Adrenal gland (tissue), 9 donors: ENCODE measurements at regions not wholly inside any gene's neighbourhood (a gene's known extent, or its start where the extent isn't known, plus 50 kb on each side); places are given as distances from the start of the nearest gene placed in this dataset.

ENCODE experiments used
- DNase-seq, 7 donors: peaks; one replicate each; pipeline ENCODE4 v3.0.0-alpha.2; 2019 to 2020
- H3K27ac ChIP-seq, 5 donors: fragments of 200-600 bp; sonication (generic) in 4 of 5; 1 replicate in 3 of 5; 2 replicates in 2 of 5; pipeline versions ENCODE4 v1.5.1 to v1.8.0; 2016 to 2020; ENCODE audit warnings: mild to moderate bottlenecking in 1 of 5
- H3K27me3 ChIP-seq: fragments of 200-600 bp; 2 replicates; pipeline ENCODE4 v1.8.0; 2021
- H3K36me3 ChIP-seq, 2 donors: fragments of 200-600 bp; replicated peaks in 1 of 2; 1 replicate in 1 of 2; 2 replicates in 1 of 2; pipeline versions ENCODE4 v1.5.1 to v1.8.0; 2018 to 2022
- H3K4me1 ChIP-seq, 2 donors: fragments of 200-600 bp; replicated peaks in 1 of 2; 1 replicate in 1 of 2; 2 replicates in 1 of 2; pipeline versions ENCODE4 v1.5.1 to v1.8.0; 2018 to 2021
- H3K4me3 ChIP-seq, 4 donors: fragments of 200-600 bp; sonication (generic) in 3 of 4; one replicate each; pipeline ENCODE4 v1.5.1; 2016 to 2018
- H3K9me3 ChIP-seq, 3 donors: fragments of 200-600 bp; sonication (generic) in 1 of 3; replicated peaks in 1 of 3; 1 replicate in 2 of 3; 2 replicates in 1 of 3; pipeline versions ENCODE4 v1.5.1 to v1.8.0; 2016 to 2021
- POLR2A ChIP-seq, 2 donors: fragments of 450-650 bp; IDR thresholded peaks; one replicate each; pipeline ENCODE4 v1.6.1; 2017; ENCODE audit warnings: antibody characterized with exemption in 2 of 2, mild to moderate bottlenecking in 2 of 2, moderate library complexity in 1 of 2
- WGBS, 4 donors: extraction: QIAGEN DNeasy Blood & Tissue Kit in 2 of 4; methylation state at CpG; one replicate each; pipeline versions ENCODE4 v1.1.5 to v1.1.7; 2013 to 2017; 5-methylcytosine and 5-hydroxymethylcytosine counted together
- intact Hi-C, 2 donors: fragments of 100-400 bp; cut with DNase I; formaldehyde crosslinking; loops; one replicate each; pipeline versions ENCODE4 v1.14.1 to v1.15.0; 2022 to 2023
- TF ChIP-seq, protein P1 (sequence below), 6 experiments: fragments of 450-650 bp in 4 of 6; fragments of 200-600 bp in 2 of 6; sonication (generic) in 1 of 6; IDR thresholded peaks; 1 replicate in 5 of 6; 2 replicates in 1 of 6; pipeline versions ENCODE4 v1.5.1 to v1.8.0; 2016 to 2021; ENCODE audit warnings: antibody characterized with exemption in 6 of 6, mild to moderate bottlenecking in 2 of 6, moderate library complexity in 1 of 6
- donor health status: healthy with polysubstance abuse.
- donor health status: Bipolar disorder and iron deficiency.
- donor health status: DM: yes; HTN: yes; CAD: no.
- donor health status: DM: no; HTN: no; CAD: no.
- donor health status: DM: no; HTN: no; CAD: no.

DNA sequence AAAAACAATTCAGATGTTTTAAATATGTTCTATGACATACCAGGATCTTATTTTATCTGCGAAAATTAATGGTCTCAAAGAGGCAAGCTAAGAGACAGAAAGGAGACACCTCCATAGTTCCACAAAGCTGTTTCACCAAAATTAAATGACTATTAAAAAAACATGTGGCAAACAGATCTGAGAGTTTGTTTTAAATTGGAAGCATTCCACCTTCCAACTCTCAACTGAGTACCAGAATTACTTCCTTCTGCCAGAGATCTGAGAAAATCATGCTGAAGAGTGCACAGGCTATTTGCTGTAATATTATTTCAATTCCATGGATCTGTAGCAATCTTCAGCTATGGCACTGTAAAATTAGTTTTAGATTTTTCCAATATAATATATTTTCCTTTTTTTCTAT lies 669.5 kb upstream of the MARCKS start:
- intact Hi-C loops = no loop called here
- 64 to 74% (median 72%) methylated on average over 1 of the region's 1 CpG for WGBS, 4 donors
- H3K27ac ChIP-seq = no peak overlapping the region
- no peaks in the 10 kb centered on the region for H3K36me3 ChIP-seq
- no peak for DNase-seq
- no peaks in the 10 kb centered on the region for H3K4me1 ChIP-seq
- H3K9me3 ChIP-seq = no peaks in the 10 kb centered on the region
- no peak for TF ChIP-seq POLR2A (IDR thresholded peaks at IDR 0.05)
- TF ChIP-seq, protein P1, sequence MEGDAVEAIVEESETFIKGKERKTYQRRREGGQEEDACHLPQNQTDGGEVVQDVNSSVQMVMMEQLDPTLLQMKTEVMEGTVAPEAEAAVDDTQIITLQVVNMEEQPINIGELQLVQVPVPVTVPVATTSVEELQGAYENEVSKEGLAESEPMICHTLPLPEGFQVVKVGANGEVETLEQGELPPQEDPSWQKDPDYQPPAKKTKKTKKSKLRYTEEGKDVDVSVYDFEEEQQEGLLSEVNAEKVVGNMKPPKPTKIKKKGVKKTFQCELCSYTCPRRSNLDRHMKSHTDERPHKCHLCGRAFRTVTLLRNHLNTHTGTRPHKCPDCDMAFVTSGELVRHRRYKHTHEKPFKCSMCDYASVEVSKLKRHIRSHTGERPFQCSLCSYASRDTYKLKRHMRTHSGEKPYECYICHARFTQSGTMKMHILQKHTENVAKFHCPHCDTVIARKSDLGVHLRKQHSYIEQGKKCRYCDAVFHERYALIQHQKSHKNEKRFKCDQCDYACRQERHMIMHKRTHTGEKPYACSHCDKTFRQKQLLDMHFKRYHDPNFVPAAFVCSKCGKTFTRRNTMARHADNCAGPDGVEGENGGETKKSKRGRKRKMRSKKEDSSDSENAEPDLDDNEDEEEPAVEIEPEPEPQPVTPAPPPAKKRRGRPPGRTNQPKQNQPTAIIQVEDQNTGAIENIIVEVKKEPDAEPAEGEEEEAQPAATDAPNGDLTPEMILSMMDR (IDR thresholded peaks at IDR 0.05) = no peak
- no peaks in the 10 kb centered on the region for H3K27me3 ChIP-seq
- H3K4me3 ChIP-seq = no peak overlapping the region

DNA sequence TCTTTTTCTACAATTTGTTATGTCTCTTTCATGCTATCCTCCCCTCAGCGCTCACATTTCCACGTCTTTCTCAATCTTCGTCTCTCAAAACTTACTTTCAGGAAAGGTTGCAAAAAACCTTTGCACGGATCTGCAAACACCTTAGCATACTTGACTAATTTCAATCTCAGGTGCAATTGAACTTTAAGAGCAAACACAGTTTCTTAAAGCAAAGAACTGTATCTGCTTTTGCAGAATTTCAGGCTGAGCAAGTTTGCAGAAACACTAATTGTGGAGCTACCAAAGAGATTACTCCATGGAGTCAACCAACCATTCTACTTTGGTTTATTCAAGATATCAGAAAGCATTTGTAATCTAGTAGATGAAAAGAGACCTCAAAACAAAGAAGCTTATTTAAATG lies 668.2 kb upstream of the MARCKS start:
- H3K4me1 ChIP-seq = no peaks in the 10 kb centered on the region
- WGBS, 4 donors = 89 to 95% (median 91%) methylated on average over 4 of the region's 4 CpGs
- H3K27me3 ChIP-seq = no peaks in the 10 kb centered on the region
- no peaks in the 10 kb centered on the region for H3K36me3 ChIP-seq
- no peak overlapping the region for H3K27ac ChIP-seq
- no peaks in the 10 kb centered on the region for H3K9me3 ChIP-seq
- TF ChIP-seq, protein P1 (IDR thresholded peaks at IDR 0.05) = no peak
- TF ChIP-seq POLR2A (IDR thresholded peaks at IDR 0.05) = no peak
- no peak overlapping the region for H3K4me3 ChIP-seq
- DNase-seq = no peak
- intact Hi-C loops = no loop called here

DNA sequence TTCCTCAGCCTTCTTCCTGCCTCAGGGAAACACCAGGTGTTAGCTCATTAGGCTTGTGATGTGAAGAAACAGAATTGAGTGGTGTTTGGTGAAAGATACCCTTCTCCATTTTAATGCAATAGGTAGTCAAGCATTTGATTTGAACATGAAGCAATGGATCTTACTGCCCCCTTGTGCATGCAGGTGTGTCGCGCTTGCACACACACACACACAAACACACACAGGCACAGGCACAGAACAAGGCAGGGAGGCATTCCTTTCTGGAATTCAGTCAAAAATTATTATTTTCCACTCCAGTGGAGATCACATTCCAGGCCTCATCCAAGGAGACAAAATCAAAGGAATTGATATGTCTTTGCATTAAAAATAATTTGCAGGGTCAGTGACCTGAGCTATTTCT lies 667.0 kb upstream of the MARCKS start:
- H3K27ac ChIP-seq = no peak overlapping the region
- WGBS, 4 donors = 83 to 97% (median 95%) methylated on average over 1 to 2 of the region's 2 CpGs
- H3K4me1 ChIP-seq = no peaks in the 10 kb centered on the region
- TF ChIP-seq, protein P1 (IDR thresholded peaks at IDR 0.05) = no peak
- no peak for TF ChIP-seq POLR2A (IDR thresholded peaks at IDR 0.05)
- H3K27me3 ChIP-seq = no peaks in the 10 kb centered on the region
- H3K4me3 ChIP-seq = no peak overlapping the region
- no peak for DNase-seq
- no peaks in the 10 kb centered on the region for H3K9me3 ChIP-seq
- intact Hi-C loops = no loop called here
- H3K36me3 ChIP-seq = no peaks in the 10 kb centered on the region

DNA sequence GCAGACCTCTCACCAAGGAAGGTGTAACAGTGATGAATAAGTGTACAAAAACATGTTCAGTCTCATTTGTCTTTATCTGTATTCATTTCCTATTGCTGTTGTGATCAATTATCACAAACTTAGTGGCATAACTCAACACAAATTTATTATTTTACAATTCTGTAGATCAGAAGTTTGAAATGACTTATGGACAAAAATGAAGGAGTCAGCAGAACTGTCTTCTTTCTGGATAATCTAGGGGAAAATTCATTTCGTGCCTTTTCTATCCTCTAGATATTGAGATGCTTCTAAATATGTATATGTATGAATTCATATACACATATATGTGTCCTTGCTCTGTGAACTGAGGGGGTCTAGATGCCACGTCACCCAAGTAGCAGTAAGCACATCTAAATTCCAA lies 663.1 kb upstream of the MARCKS start:
- no peak overlapping the region for H3K4me3 ChIP-seq
- no peak overlapping the region for H3K27ac ChIP-seq
- H3K27me3 ChIP-seq = no peaks in the 10 kb centered on the region
- no peaks in the 10 kb centered on the region for H3K36me3 ChIP-seq
- H3K9me3 ChIP-seq = no peaks in the 10 kb centered on the region
- intact Hi-C loops = no loop called here
- TF ChIP-seq, protein P1 (IDR thresholded peaks at IDR 0.05) = no peak
- TF ChIP-seq POLR2A (IDR thresholded peaks at IDR 0.05) = no peak
- 64 to 76% (median 70%) methylated on average over 2 of the region's 2 CpGs for WGBS, 4 donors
- no peaks in the 10 kb centered on the region for H3K4me1 ChIP-seq
- no peak for DNase-seq
